HG03520 (cell line): ENCODE measurements at regions not wholly inside any gene's neighbourhood (a gene's known extent, or its start where the extent isn't known, plus 50 kb on each side); places are given as distances from the start of the nearest gene placed in this dataset.

ENCODE experiments used
- ATAC-seq: cut with Tn5 transposase; IDR thresholded peaks from one replicate; pipeline ENCODE4 v1.9.1; 2021; ENCODE audit warnings: mild to moderate bottlenecking, moderate library complexity; ENCODE audit not compliant: unreplicated experiment

DNA sequence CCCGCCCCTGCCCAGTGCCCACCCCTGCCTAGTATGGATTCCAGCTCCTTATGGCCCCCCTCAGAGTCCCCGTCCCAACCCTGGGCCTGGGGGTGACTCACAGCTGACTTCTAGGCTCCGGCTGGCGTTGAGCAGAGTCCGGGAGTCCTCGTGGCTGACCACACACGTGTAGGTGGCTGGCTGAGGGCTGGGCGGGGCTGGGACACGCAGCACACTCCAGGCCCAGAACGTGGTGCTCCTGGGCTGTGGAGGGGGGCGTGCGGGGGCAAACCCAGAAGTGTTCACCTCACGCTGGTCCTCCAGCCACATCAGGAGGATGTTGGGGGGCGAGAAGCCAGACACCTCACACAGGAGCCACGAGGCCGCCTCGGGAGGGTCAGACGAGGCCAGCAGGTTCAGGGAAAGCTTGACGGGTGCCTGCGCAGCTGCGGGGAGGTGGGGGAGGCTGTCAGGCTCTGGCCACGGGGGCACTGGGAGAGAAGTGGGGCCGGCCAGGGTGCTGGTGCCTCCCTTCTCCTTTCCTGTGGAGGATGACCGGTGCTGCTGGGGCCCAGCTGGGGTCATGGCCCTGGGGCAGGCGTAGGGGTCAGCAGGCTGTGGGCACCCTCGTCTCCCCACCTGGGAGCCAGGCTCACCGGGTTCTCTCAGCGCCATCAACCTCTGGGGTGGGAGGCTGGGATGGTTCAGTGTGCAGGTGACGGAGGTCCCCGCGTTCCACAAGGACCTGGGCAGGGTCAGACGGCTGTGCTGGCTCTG is 314.1 kb downstream of the TMEM121 start:
- ATAC-seq, result no peak

DNA sequence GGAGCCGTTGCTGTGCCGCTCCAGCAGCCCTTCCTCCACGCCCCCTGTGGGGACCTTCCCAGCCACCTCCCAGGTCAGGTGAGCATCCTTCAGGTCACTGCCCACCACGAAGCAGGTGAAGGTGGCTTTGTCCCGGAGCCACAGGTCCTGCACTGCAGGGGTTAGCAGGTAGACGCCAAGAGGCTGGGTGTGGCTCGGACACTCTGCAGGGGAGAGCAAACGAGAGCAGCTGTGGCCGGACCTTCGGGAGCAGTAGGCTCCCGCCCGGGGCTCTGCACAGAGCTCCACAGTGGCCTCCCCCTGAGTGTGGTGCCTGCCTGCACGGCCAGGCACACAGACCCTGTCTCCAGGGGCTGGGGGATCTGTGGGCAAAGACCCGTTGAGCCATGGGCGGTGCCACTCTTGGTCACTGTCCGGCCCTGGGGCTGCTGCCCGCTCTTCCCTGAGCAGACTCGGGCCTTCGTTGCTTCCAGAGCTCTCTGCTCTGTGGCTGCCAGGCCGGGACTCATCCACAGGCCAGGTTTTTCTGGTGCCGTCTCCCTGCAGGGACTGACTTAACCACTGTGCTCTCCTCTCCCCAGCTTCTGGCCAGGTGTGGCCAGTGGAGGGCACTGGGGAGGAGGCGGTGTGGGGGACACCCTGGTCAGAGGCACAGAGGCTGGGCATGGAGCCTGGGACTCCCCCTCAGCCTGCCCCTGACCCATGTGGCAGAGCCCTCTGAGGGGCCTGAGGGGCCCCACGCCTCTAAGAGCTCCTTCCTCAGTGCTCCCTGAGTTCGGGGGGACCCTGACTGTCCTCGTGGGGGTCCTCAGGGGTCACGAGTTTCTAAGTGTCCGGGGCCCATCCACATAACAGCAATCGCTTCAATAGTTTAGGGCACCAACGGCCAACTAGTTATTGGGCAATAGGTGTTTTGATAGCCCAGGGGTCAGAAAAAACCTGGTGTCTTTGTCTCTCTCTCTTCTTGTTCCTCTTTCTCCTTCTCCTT is 314.9 kb downstream of the TMEM121 start:
- no peak for ATAC-seq

DNA sequence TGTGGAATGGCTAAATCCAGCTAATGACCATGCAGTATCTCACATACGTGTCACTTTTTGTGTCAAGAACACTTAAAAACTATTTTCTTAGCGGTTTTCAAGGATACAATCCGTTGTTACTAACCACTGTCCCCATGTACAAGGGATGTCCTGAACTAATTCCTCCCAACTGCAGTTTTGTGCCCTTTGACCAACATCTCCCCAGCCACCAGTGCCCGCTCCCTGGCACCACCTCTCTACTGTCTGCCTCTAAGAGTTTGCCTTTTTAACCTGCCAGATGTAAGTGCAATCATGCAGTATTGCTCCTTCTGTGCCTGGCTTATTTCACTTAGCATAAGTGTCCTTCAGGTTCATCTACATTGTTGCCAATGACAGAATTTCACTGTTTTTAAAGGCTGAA is 315.7 kb downstream of the TMEM121 start:
- ATAC-seq, result no peak

DNA sequence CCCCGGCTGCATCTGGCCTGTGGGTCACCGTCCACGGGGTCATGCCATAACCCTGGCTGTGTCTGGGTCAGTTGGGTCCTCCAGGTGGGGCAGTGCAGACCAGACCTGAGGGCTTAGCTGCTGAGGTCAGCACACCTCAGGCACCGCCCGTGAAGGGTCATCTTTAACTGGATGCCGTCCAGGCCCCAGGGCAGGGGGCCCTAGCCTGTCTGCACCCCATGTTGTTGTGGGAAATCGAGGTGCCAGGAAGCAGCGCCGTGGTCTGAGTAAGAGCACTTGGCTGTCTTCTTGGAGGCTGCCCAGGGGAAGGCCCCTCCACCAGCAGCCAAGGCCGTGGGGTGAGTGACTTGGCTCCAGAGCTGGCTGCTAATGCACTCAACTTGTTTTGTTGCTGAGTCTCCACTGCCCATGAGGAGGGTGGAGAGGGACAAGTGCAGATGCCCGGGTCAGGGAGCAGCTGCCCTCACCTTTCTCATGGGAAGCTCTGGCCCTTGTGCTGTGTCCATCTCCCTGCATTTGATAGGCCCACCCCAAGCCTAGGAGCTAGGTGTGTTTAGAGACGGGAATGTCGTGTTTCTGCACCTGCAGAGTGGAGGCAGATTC is 317.2 kb downstream of the TMEM121 start:
- no peak for ATAC-seq

DNA sequence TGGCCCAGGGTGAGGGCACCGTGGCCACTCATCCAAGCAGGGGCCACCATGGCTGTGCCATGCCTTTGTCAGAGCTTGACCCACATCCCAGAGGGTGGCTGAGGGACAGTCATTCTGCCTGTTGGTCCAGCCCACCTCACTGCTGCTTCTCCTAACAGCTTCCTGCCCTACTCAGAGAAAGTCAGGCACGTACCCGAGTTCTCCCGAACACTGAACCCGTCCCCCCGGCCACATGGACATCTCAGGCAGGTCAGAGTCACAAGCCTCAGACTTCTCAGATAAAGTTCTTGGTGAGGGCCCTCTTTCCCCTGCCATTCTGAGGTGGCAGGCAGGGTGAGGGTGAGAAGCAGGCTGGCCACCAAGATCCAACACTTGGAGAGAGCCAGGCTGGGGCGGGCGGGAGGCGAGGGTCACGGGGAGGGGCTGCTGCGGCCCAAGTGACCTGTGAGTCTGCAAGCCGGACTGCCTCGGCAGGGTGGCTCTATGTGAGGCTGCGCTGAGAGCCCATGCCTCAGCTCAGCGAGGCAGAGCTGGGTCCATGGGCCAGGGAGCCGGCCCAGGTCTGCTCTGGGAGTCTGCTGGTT is 317.8 kb downstream of the TMEM121 start:
- no peak for ATAC-seq

DNA sequence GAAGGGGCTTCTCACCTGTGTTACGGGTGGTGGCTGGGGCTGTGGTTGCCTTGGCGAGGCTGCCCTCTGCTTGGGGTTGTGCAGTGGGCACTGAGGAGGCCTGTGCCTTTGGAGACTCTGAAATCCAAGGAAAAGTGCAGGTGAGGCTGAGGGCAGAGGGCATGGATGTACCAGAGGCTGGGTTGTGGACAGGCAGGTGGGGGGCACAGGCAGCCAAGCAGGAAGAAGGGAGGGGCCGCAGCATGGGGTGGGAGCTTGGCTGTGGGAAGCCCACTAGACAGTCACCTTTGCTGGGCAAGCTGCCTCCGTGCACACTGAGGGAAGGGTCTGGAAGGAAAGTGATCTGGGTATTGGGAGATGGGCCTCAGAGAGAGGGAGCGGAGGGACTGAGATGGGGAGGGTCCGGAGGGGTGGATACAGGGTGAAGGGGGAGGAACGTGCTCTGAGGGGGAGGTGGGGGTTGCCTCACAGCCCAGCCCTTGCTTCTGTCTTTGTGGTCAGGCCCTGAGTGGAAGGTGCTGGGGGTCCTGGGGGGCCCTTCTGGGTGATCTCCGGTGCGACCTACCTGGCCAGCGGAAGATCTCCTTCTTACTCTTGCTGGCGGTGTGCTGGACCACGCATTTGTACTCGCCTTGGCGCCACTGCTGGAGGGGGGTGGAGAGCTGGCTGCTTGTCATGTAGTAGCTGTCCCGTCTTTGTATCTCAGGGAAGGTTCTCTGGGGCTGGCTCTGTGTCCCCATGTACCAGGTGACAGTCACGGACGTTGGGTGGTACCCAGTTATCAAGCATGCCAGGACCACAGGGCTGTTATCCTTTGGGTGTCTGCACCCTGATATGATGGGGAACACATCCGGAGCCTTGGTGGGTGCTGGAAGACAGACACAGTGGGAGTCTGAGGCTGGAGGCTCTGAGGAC is 318.7 kb downstream of the TMEM121 start:
- ATAC-seq, result no peak

DNA sequence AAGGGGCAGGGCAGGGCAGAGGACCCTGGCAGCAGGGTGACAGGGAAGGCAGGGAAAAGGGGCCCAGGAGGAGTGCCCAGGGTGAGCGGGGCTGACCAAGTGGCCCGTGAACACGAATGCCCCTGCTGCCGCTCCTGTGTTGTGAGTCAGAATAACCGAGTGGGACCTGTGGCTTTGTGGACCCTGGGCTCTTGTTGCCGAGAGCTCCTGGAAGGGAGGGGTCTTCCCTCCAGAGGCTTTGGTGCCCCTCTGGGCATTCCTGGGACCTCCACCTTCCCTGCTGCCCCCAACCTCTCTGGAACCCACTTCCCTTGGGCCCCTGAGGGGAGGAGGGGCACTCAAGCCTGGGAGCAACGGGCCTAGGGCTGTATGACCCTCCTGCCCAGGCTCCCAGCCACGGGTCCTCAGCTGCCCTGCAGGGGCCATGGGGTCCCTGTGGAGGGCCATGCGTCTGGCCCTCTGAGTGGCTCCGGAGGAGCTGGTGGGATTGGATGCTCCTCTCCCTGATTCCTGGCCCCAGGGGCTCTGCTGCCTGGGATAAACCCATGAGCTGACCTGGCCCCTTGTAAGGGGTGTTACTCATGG is 319.4 kb downstream of the TMEM121 start:
- ATAC-seq, result no peak

DNA sequence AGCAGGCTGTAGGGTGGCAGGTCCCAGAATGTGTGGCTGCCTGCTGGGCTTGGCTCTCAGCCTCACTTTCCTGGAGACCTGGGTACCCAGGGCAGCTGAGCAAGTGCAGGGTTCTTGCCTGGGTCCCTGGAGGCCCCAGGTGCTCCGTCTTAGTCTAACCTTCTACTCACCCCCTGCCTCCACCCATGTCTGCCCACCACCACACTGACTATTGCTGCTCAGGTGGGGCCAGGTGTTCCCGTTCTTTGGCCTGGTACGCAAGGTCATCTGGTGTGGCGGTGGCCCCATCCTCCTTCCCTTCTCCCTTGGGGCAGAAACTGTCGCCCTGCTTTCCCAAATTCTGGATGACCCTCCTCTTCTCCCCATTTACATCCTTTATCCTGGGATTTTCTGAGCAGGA is 319.9 kb downstream of the TMEM121 start:
- ATAC-seq, result no peak

DNA sequence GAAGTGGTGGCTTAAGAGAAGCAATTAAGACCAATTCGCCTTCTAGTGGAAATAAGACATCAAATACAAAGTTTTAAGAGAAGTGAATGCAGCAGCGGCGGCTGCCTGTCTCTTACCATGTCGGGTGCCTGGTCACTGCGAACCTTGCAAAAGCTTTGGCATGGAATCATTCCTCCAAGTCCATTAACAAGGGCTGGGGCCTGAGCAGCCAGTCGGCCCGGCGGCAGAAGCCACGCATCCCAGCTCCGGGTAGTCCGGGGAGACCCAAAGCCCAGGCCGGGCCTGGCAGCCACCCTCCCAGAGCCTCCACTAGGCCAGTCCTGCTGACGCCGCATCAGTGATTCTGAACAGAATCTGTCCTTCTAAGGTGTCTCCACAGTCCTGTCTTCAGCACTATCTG is 321.0 kb downstream of the TMEM121 start:
- no peak for ATAC-seq

DNA sequence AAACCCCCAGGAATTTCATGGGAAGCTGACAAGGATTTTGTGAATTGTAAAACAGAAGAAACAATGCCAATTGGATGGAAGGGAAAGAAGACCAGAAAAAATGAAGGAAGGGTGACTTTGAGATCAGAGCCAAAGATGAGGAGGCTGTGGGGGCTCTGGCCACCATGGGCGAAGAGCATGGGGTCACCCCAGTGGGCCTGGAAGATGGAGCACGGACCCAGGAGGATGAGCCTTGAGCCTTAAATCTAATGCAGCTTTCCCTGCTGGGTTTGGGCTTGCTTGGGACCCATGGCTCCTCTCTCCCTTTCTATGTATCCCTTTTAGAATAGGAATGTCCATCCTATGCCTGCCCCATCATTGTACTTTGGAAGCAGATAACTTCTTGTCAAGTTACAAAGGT is 322.2 kb downstream of the TMEM121 start:
- ATAC-seq, result no peak

DNA sequence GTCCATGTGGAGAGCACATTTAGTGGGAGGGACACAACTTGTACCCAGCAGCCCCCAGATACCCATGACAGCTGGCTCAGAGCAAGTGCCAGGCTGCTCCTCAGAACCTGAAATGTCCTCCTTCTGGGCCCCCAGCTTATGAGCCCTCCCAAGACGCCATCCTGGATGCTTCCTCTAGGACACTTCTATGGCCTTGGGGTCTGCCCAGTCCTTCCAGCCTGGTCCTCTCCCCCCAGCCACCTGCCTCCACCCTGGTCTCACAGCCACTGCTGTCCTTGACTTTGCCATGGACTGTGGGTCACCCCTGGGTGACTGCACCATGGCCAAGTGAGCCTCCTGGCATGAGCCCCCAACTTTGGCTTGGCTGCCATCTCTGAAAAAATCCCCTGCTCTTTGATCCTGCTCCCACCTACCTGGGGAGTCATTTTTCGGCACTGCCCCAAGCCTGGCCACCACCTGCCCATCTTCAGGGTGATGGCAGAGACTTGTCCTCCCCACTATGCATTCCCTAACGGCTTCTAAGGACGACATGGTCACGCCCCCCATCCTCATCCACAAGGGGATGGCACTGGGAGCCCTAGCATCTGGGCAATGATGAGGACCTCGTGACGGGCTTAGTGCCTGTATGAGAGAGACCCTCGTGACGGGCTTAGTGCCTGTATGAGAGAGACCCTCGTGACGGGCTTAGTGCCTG is 323.7 kb downstream of the TMEM121 start:
- ATAC-seq, result no peak

DNA sequence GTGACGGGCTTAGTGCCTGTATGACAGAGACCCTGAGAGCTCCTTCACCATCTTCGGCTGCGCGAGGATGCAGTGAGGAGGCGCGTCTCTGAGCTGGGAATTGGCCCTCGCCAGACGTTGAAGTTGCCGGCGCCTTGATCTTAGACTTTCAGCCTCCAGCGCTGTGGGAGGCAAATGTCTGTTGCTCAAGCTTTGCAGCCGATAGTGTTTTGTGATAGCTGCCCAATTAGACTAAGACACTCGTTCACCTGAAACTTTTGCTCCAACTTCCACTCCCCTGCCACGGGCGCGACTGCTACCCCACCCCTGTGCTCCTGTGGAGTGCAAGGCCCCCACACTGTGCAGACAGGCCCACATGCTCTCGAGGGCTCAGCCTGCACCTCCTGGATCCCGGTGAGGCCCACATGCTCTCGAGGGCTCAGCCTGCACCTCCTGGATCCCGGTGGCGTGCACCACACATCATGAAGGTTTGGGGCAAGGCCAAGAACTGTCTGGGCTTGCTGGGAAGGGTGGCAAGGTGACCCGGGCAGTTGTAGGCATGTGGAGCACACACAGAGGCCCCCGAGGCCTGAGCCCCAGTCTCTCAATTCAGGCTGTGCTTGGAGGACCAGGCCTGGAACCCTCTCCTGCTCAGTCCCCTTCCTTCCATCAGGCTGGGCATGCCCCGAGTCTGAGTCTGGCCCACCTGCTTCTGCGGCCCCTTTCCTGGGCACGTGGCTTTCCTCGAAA is 324.6 kb downstream of the TMEM121 start:
- ATAC-seq, result no peak

DNA sequence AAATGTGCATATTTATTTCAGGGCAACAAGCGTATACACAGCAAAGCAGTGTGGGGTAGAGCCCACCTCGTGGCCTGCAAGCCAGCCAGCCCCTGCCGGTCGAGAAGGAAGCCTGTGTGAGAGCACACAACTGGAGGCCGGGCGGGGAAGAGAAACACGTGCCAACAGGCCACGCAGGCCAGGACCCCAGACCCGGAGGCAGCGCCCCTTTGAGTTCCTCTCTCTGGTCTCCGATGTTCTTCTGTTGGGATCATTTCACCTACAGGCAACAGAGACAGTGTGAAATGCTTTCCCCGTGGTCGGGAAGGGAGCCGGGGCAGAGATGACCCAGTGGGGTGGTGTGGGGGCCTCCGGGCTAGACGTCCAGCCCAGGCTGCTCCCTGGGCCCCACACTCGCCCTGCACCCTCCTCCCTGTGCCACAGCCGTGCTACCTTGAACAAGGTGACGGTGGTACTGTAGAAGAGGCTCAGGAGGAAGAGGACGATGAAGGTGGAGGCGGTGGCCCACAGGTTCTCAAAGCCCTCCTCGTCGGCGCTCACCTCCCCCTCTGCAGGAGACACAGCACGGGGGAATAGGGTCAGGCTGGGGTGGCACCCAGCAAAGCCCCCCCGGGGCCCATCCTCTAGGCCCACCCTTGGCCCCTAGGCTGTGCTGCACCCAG is 325.5 kb downstream of the TMEM121 start:
- no peak for ATAC-seq

DNA sequence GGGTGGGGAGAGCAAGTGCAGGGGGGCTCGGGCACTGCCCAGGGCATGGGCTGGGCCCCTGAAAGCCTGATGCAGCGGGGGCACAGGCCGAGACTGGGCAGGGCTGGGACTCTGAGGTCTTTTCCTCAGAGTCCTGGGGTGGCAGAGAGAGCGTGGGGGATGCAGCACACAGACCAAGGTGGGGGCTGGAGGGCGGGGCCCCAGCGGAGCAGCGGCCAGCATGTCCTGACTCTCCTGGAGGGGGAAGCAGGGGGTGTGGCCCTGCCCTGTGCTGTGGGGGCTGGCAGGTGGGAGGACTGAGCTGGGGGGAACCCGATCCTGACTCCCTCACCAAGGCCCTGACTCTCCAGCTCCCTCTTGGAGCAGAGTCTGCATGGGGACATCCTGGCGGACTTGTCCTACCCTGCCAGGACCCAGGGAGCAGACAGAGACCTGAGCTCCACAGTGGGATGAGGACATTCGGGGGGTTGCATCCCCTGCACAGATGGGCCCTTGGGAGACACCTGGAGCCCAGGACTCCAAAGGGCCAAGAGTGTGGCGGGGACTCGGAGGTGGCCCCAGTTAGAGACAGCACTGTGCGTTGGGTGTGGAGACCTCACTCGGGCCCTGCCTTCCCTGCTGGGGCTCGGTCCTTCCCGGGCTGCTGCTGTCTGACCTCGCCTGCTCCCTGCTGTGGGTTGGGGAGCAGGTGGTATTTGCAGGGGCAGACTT is 326.1 kb downstream of the TMEM121 start:
- ATAC-seq, result no peak

DNA sequence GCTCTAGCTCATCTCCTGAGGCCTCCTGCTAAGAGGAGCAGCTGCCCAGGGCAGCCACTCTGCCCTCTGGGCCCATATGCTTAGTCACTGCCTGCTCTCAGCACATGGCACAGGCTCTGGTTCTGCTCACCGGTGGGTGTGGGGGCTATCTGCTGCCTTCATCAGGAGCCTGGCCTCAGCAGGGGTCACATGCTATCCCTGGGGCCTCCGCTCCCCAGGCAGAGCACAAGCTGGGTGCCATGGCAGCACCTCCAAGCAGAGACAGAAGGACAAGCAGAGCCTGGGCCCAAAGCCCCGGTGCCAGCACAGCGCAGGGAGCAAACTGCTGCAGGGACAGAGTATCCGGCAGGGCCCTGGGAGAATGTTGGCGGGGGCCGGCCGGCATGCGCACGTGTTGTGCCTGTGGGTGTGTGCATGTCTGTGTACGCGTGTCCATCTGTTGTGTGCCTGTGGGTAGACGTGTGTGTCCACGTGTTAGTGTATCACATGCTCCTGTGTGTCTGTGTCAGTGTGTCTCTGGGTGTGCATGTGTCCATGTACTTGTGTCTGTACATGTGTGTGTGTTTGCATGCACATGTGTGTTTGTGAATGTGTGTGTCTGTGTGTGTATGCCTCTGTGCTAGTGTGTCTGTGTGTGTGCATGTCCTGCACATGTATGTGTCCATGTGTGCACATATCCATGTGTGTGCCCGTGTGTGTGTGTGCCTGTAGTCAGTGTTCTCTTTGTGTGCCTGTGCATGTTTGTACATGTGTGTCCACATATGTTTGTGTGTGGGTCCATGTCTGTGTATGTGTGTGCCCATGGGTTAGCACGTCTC is 326.9 kb downstream of the TMEM121 start:
- ATAC-seq, result no peak

DNA sequence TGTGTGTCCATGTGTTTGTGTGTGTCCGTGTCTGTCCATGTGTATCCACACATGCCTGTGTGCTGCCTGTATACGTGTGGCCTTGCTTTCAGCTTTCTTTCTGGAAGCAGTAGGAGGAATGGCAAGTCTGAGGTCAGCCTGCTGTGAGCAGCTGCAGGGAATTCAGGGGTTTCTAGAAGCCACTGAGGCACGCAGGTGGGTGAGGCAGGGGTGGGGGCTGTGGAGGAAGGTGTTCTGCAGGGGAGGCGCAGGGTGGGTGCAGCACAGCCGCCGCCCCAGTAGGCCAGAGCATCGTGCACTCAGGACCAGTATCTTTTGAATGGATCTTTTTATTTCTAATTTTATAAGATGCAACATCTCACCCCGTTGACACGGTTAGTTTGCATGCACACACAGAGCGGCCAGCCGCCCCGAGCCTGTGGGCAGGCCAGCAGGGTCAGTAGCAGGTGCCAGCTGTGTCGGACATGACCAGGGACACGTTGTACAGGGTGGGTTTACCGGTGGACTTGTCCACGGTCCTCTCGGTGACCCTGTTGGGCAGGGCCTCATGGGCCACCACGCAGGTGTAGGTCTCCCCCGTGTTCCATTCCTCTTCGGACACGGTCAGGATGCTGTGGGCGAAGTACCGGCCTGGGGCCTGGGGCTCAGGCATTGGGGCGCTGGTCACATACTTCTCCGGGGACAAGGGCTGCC is 327.7 kb downstream of the TMEM121 start:
- ATAC-seq, result no peak
